HEK293 (cell line): ENCODE measurements at regions not wholly inside any gene's neighbourhood (a gene's known extent, or its start where the extent isn't known, plus 50 kb on each side); places are given as distances from the start of the nearest gene placed in this dataset.

Experiments
- CTCF ChIA-PET: fragments of 350-600 bp; formaldehyde crosslinking; extraction: SDS; loops from one replicate; lab custom pipeline; 2021; ENCODE audit warnings: antibody characterized with exemption; lab: Yijun Ruan, JAX
- POLR2A ChIA-PET: fragments of 300-600 bp; formaldehyde crosslinking; extraction: SDS; loops from one replicate; lab custom pipeline; 2020; ENCODE audit warnings: antibody characterized with exemption, inconsistent platforms; lab: Yijun Ruan, JAX
- H3K27ac ChIP-seq: fragments of 200-500 bp; sonication (Bioruptor generic); 2 replicates; pipeline ENCODE4 v1.5.1; 2014; ENCODE audit warnings: low read depth, low read length, control low read depth, inconsistent platforms; ENCODE audit errors: extremely low read depth
- H3K36me3 ChIP-seq, 2 experiments: fragments of 200-500 bp in 1 of 2; sonication (Bioruptor generic) in 1 of 2; 1 replicate in 1 of 2; 2 replicates in 1 of 2; pipeline ENCODE4 v1.5.1; 2014 to 2017; ENCODE audit warnings: inconsistent platforms in 2 of 2, low read length in 2 of 2; ENCODE audit not compliant: control insufficient read depth in 2 of 2, insufficient read depth in 1 of 2
- H3K4me1 ChIP-seq: fragments of 200-500 bp; sonication (Bioruptor generic); 2 replicates; pipeline ENCODE4 v1.5.1; 2014; ENCODE audit warnings: mild to moderate bottlenecking, low read length, inconsistent platforms; ENCODE audit not compliant: control insufficient read depth, insufficient read depth
- H3K4me3 ChIP-seq: 2 replicates; pipeline ENCODE4 v1.5.1; 2011; ENCODE audit warnings: low read depth, mild to moderate bottlenecking, control low read depth, low read length, moderate library complexity
- H3K9me3 ChIP-seq: fragments of 200-500 bp; sonication (Bioruptor generic); 2 replicates; pipeline ENCODE4 v1.5.1; 2014; ENCODE audit warnings: low read depth, low read length, inconsistent platforms; ENCODE audit not compliant: control insufficient read depth, insufficient read depth
- MYNN ChIP-seq: fragments of 450-650 bp; formaldehyde crosslinking; IDR thresholded peaks from 2 replicates; pipeline ENCODE4 v1.5.1; 2016; ENCODE audit warnings: missing biosample characterization, missing genetic modification characterization, borderline replicate concordance
- OVOL3 ChIP-seq: fragments of 450-650 bp; formaldehyde crosslinking; IDR thresholded peaks from 2 replicates; pipeline ENCODE4 v1.5.1; 2016; ENCODE audit warnings: missing biosample characterization, missing genetic modification characterization
- PRDM1 ChIP-seq: fragments of 450-650 bp; formaldehyde crosslinking; IDR thresholded peaks from 2 replicates; pipeline ENCODE4; 2016; ENCODE audit warnings: missing biosample characterization, missing genetic modification characterization
- RBAK ChIP-seq: fragments of 450-650 bp; formaldehyde crosslinking; IDR thresholded peaks from 2 replicates; pipeline ENCODE4 v1.5.1; 2016; ENCODE audit warnings: missing biosample characterization, missing genetic modification characterization
- YY2 ChIP-seq: fragments of 450-650 bp; formaldehyde crosslinking; IDR thresholded peaks from 2 replicates; pipeline ENCODE4 v1.5.1; 2016; ENCODE audit warnings: missing biosample characterization, missing genetic modification characterization
- ZFP3 ChIP-seq: fragments of 450-650 bp; formaldehyde crosslinking; IDR thresholded peaks from 2 replicates; pipeline ENCODE4 v1.5.1; 2016; ENCODE audit warnings: low read depth, missing biosample characterization, missing genetic modification characterization
- ZFP37 ChIP-seq: fragments of 450-650 bp; formaldehyde crosslinking; IDR thresholded peaks from 2 replicates; pipeline ENCODE4 v1.5.1; 2016; ENCODE audit warnings: missing biosample characterization, missing genetic modification characterization
- ZIC2 ChIP-seq: fragments of 450-650 bp; formaldehyde crosslinking; IDR thresholded peaks from 2 replicates; pipeline ENCODE4 v1.5.1; 2016; ENCODE audit warnings: missing biosample characterization, missing genetic modification characterization
- ZNF223 ChIP-seq: fragments of 450-650 bp; formaldehyde crosslinking; IDR thresholded peaks from 2 replicates; pipeline ENCODE4 v1.5.1; 2016; ENCODE audit warnings: missing biosample characterization, missing genetic modification characterization
- ZNF248 ChIP-seq: fragments of 450-650 bp; formaldehyde crosslinking; IDR thresholded peaks from 2 replicates; pipeline ENCODE4 v1.5.1; 2017; ENCODE audit warnings: missing biosample characterization, missing genetic modification characterization
- ZNF391 ChIP-seq: fragments of 450-650 bp; formaldehyde crosslinking; IDR thresholded peaks from 2 replicates; pipeline ENCODE4 v1.5.1; 2016; ENCODE audit warnings: low read depth, missing biosample characterization, missing genetic modification characterization, borderline replicate concordance
- ZNF677 ChIP-seq: fragments of 450-650 bp; IDR thresholded peaks from 2 replicates; pipeline ENCODE4 v1.5.0; 2018; ENCODE audit warnings: missing biosample characterization, mild to moderate bottlenecking, missing genetic modification characterization, moderate library complexity
- ZNF701 ChIP-seq: fragments of 450-650 bp; formaldehyde crosslinking; IDR thresholded peaks from 2 replicates; pipeline ENCODE4 v1.5.1; 2016; ENCODE audit warnings: missing biosample characterization, missing genetic modification characterization
- ZNF777 ChIP-seq: fragments of 450-650 bp; formaldehyde crosslinking; IDR thresholded peaks from 2 replicates; pipeline ENCODE4 v1.5.1; 2017; ENCODE audit warnings: missing biosample characterization, missing genetic modification characterization, borderline replicate concordance
- ZSCAN30 ChIP-seq: fragments of 450-650 bp; IDR thresholded peaks from 2 replicates; pipeline ENCODE4 v1.5.1; 2018; ENCODE audit warnings: missing biosample characterization, mild to moderate bottlenecking, missing genetic modification characterization, moderate library complexity
- TF ChIP-seq, protein P1 (sequence below): fragments of 450-650 bp; formaldehyde crosslinking; IDR thresholded peaks from 2 replicates; pipeline ENCODE4 v1.5.1; 2017; ENCODE audit warnings: missing biosample characterization, mild to moderate bottlenecking, missing genetic modification characterization, moderate library complexity
- TF ChIP-seq, protein P2 (sequence below): fragments of 450-650 bp; formaldehyde crosslinking; conservative IDR thresholded peaks from 2 replicates; pipeline ENCODE4 v1.5.1; 2016; ENCODE audit warnings: low read depth, missing biosample characterization, missing genetic modification characterization
- TF ChIP-seq, protein P3 (sequence below): fragments of 450-650 bp; formaldehyde crosslinking; IDR thresholded peaks from 2 replicates; pipeline ENCODE4; 2016; ENCODE audit warnings: missing biosample characterization, missing genetic modification characterization
- TF ChIP-seq, protein P4 (sequence below): fragments of 450-650 bp; formaldehyde crosslinking; IDR thresholded peaks from 2 replicates; pipeline ENCODE4 v1.5.1; 2016; ENCODE audit warnings: missing biosample characterization, missing genetic modification characterization, low read depth

DNA sequence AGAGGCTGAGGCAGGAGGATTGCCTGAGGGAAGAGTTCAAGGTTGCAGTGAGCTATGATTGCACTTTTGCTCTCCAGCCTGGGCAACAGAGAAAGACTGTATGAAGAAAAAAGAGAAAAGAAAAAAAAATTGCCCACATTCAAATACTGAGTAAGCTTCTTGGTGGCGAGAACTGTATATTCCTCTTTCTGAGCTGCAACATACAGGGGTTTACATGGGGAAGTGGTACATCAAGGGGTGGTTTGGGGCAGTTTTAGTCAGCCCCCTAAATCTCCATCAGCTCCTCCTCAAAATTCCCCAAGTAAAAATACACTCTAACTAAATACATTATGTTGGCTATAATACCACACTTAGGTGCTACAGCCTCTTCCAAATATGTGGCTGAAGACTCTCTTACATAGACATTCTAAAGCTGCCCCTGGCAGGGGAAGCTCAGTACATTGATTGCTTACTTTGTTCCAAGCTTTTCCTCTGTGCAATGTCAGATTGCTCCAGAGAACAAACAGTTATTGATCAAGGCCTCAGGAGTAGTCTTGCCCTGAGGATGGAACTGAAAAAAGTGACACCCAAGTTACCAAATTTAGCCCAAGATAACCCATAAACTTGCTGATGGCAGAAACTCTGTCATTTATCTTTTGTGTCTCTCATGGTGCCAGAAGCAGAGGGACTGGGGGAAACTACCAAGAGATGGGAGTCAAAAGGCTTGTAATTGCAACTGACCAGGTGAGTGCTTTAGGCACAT, 107.4 kb upstream of the RIPOR2 start:
- ChIA-PET CTCF (interaction anchor here (0.6 to 1.6 kb wide), 4 partner anchors 27 to 51 kb away, joined by 3 to 5 read pairs (median 4); no protein-coding TSS in a partner anchor), POLR2A (no interaction called here)
- TF ChIP-seq MYNN (tag by site-specific recombination) (no peak), ZNF391 (tag by site-specific recombination) (no peak), ZFP37 (tag by site-specific recombination) (no peak), RBAK (tag by site-specific recombination) (no peak), YY2 (tag by site-specific recombination) (no peak), ZNF248 (tag by site-specific recombination) (no peak), ZNF701 (tag by site-specific recombination) (no peak)
- TF ChIP-seq, protein P1, sequence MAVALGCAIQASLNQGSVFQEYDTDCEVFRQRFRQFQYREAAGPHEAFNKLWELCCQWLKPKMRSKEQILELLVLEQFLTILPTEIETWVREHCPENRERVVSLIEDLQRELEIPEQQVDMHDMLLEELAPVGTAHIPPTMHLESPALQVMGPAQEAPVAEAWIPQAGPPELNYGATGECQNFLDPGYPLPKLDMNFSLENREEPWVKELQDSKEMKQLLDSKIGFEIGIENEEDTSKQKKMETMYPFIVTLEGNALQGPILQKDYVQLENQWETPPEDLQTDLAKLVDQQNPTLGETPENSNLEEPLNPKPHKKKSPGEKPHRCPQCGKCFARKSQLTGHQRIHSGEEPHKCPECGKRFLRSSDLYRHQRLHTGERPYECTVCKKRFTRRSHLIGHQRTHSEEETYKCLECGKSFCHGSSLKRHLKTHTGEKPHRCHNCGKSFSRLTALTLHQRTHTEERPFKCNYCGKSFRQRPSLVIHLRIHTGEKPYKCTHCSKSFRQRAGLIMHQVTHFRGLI (tag by site-specific recombination): no peak
- Histone ChIP-seq H3K9me3 (no peaks in the 10 kb centered on the region), H3K36me3 (no peaks in the 10 kb centered on the region), H3K27ac (no peak overlapping the region), H3K4me3 (no peak overlapping the region), H3K4me1 (no peaks in the 10 kb centered on the region)

DNA sequence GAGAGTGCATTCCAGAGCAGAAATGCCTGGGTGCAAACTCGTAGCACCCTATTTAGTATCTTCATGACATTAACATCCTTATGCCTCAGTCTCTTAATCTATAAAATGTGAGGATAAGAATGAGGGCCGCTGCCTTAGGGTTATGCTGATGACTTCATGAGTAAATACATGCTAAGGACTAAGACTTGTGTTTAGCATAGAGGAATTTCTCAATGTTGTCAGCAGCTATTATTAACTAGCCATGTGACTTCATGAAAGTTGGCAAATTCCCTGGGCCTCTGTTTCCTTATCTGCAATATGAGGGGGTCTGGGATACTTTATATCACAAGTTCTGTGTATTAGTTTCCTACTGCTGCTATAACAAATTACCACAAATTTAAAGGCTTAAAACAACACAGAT, 108.1 kb upstream of the RIPOR2 start:
- no peak overlapping the region for H3K4me3 ChIP-seq
- no peaks in the 10 kb centered on the region for H3K4me1 ChIP-seq
- H3K36me3 ChIP-seq: no peaks in the 10 kb centered on the region
- TF ChIP-seq ZNF223 (tag by site-specific recombination): no peak
- TF ChIP-seq PRDM1 (tag by site-specific recombination): no peak
- TF ChIP-seq ZIC2 (tag by site-specific recombination): no peak
- TF ChIP-seq OVOL3 (tag by site-specific recombination): no peak
- TF ChIP-seq, protein P2, sequence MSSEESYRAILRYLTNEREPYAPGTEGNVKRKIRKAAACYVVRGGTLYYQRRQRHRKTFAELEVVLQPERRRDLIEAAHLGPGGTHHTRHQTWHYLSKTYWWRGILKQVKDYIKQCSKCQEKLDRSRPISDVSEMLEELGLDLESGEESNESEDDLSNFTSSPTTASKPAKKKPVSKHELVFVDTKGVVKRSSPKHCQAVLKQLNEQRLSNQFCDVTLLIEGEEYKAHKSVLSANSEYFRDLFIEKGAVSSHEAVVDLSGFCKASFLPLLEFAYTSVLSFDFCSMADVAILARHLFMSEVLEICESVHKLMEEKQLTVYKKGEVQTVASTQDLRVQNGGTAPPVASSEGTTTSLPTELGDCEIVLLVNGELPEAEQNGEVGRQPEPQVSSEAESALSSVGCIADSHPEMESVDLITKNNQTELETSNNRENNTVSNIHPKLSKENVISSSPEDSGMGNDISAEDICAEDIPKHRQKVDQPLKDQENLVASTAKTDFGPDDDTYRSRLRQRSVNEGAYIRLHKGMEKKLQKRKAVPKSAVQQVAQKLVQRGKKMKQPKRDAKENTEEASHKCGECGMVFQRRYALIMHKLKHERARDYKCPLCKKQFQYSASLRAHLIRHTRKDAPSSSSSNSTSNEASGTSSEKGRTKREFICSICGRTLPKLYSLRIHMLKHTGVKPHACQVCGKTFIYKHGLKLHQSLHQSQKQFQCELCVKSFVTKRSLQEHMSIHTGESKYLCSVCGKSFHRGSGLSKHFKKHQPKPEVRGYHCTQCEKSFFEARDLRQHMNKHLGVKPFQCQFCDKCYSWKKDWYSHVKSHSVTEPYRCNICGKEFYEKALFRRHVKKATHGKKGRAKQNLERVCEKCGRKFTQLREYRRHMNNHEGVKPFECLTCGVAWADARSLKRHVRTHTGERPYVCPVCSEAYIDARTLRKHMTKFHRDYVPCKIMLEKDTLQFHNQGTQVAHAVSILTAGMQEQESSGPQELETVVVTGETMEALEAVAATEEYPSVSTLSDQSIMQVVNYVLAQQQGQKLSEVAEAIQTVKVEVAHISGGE: no peak
- TF ChIP-seq ZFP37 (tag by site-specific recombination): no peak
- TF ChIP-seq ZNF677 (tag by site-specific recombination): no peak
- no peak for TF ChIP-seq ZSCAN30 (tag by site-specific recombination)
- TF ChIP-seq, protein P3, sequence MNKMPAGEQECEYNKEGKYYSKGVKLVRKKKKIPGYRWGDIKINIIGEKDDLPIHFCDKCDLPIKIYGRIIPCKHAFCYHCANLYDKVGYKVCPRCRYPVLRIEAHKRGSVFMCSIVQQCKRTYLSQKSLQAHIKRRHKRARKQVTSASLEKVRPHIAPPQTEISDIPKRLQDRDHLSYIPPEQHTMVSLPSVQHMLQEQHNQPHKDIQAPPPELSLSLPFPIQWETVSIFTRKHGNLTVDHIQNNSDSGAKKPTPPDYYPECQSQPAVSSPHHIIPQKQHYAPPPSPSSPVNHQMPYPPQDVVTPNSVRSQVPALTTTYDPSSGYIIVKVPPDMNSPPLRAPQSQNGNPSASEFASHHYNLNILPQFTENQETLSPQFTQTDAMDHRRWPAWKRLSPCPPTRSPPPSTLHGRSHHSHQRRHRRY: no peak
- TF ChIP-seq ZFP3 (tag by site-specific recombination): no peak
- no peak for TF ChIP-seq ZNF777
- TF ChIP-seq, protein P4, sequence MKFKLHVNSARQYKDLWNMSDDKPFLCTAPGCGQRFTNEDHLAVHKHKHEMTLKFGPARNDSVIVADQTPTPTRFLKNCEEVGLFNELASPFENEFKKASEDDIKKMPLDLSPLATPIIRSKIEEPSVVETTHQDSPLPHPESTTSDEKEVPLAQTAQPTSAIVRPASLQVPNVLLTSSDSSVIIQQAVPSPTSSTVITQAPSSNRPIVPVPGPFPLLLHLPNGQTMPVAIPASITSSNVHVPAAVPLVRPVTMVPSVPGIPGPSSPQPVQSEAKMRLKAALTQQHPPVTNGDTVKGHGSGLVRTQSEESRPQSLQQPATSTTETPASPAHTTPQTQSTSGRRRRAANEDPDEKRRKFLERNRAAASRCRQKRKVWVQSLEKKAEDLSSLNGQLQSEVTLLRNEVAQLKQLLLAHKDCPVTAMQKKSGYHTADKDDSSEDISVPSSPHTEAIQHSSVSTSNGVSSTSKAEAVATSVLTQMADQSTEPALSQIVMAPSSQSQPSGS: no peak
- no peak overlapping the region for H3K27ac ChIP-seq
- POLR2A ChIA-PET: no interaction called here
- H3K9me3 ChIP-seq: no peaks in the 10 kb centered on the region
- CTCF ChIA-PET: interaction anchor here (0.6 to 1.6 kb wide), 3 partner anchors 27 to 463 kb away, joined by 3 to 5 read pairs (median 4); no protein-coding TSS in a partner anchor
